HG03354 (cell line): ENCODE measurements at regions not wholly inside any gene's neighbourhood (a gene's known extent, or its start where the extent isn't known, plus 50 kb on each side); places are given as distances from the start of the nearest gene placed in this dataset.
A peak's percentile ranks its signal among the peaks of the same experiment; 100 is the strongest.

Source experiments
- ATAC-seq: cut with Tn5 transposase; IDR thresholded peaks from one replicate; pipeline ENCODE4 v1.9.1; 2021; ENCODE audit warnings: mild to moderate bottlenecking; ENCODE audit not compliant: unreplicated experiment, poor library complexity, severe bottlenecking

DNA sequence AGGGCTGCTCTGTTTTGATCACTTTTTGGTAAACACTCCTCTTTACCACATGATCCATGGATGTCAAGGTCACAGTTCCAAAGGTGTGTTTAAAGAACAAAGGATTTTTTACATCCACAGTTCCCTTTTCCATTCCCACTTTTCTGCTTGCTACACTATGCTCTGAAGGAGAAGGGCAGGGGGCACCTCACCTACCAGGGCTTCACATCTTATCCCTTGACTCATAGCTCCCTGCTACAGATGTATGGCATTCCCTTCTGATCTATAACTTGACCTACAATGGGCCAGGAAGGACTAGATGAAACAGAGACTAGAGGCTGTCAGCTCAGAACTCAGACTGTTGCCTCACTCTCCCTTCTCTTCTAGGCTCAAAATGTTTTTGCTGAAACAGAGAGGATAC lies 233.1 kb upstream of the RPS6KA3 start:
- ATAC-seq = peak; percentile 46

DNA sequence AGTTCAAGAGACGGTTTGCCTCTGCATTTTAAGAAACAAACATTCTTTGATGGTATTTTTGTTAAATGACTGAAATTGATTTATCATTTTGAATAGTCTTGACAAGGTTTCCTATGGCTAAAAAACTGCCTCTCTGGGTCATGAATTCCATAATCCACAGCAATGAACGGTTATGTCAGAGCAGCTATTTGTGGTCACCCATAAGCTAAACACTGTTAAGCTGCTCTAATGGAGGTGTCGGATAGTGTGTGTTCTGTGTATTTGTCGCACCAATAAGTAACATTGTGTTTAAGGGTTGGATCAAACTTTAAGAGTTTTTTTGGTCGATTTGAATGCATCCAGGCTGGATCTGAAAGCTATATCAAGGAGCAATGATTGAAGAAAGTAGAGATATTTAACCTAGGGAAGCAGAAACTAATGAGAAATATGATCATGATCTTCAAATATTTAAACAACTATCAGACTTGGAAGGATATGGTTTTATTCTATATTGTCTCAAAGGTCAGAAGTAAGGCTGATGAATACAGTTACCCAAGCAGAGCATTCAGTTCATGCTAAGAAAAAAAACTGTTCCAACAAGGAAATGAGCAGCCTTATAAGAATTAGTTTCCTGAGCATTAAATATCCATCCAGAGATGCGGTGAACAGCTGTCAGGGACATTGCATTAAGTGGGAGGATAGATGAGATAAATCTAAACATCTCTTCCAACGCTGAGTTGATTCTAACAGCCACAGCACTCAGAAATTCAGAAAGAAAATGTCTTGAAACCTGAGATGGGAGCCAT lies 232.3 kb upstream of the RPS6KA3 start:
- ATAC-seq = no peak

DNA sequence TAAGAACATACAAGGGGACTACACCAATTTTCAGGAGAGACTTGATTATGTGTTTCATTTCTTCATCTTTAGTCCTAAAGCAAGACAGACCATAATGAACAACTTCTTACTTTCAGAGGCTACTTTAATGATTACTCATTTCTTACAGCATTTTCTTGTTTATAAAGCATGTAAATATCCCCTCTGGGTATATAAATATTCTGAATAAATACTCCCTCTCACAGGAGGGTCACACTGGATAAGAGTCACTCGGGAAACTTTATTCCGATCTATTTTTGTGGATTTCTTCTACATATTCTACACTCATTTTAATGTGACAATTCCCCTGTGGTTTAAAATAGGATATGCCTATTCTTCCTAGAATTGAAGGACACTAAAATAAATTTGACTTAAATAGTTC lies 228.9 kb upstream of the RPS6KA3 start:
- ATAC-seq = no peak

DNA sequence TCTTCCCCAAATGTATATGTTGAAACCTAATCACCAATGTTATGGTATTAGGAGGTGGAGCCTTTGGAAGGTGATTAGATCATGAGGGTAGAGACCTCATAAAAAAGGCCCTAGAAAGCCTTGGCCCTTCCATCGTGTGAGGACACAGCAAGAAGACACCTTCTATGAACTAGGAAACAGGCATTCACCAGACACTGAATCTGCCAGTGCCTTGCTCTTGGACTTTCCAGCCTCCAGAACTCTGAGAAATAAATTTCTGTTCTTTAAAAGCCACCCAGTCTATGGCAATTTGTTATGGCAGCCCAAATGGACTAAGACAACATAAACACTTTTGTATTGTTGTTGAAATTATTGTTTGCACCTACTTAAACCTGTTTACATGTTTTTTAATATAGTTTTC lies 221.8 kb upstream of the RPS6KA3 start:
- ATAC-seq = no peak

GRCh38 chrX:20487227-20487626 lies 220.5 kb upstream of the RPS6KA3 start:
- ATAC-seq = no peak

GRCh38 chrX:20481632-20482031 lies 214.9 kb upstream of the RPS6KA3 start:
- ATAC-seq = no peak

DNA sequence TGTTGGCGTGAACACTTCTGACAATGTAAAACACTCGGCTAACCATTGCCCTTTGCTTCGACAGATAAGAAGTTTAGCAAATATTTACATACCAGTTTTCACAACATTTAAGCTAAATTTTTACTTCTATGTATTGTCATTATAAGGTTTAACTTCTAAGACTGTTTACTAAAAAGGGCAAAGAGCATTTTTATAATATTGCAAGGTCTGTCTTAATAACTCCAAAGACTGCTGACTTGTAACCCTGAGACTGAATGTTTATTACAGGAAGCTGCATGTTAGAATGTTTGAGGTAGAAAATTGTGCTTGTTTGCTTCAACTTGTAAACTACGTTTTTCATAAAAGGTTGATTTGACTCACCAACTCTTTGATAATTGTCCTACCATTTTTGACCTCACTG lies 213.2 kb upstream of the RPS6KA3 start:
- no peak for ATAC-seq

DNA sequence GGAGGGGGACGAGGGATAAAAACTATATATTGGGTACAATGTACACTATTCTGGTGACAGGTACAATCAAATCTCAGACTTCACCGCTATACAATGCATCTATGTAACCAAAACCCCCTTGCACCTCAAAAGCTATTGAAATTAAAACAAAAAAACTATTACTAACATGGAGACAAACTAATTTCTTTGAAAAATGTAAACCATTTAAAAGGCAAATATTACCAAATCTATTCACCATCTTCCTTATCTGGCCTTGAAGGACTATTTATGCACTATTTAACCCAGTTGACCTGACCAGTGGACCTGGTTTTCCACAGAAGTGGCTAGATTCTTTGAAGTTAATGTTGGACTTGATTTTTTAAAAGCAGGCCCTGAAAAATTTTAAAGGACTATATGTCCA lies 212.3 kb upstream of the RPS6KA3 start:
- ATAC-seq = no peak

DNA sequence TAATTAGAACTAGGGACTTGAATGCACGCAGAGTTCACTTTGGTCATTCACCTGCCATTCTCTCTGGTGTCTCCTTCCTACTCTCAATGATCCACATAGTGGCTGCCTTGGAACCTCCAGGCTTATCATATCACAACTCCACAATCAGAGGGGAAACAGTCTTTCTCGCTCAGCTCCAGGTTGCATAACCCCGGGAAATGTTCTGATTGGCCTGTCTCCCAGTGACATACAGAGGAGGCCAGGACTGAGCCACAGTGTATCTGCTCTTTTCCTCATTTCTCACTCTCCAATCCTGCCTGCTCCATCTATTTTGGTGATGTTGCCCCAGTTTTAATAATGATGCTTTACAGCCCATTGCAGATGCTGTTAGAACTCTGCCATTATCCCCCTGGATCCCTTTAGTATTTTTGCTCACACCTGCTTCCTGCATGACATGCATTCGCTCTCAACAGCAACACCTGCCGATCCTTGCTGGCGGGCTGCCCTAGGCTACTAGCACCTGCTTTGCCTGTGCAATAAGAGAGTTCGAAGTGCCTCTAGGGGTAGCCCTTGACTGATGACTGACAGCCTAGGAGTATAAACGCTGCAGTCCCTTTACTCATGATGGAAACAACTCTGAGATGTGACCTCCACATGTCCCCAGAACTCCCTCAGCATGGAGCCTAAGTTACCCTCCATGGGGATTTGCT lies 211.3 kb upstream of the RPS6KA3 start:
- ATAC-seq = no peak

DNA sequence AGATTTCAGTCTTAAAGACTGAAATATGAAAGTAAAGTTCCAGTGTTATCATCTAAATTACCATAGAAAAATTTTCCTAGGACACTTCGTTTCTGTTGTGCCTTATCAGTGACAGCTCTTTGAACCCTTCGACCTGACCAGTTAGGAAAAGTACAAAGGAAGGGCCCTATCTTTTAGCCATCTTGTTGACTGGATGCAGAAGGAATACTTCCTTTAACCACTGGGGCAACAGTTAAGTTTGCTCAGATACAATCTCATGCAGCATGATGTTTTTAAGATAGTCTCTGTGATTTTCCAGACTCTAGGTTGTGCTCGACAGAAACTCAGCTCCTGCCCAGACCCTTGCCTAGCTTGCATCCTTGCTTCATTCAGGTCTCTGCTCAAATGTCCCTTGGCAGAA lies 210.5 kb upstream of the RPS6KA3 start:
- ATAC-seq = no peak

DNA sequence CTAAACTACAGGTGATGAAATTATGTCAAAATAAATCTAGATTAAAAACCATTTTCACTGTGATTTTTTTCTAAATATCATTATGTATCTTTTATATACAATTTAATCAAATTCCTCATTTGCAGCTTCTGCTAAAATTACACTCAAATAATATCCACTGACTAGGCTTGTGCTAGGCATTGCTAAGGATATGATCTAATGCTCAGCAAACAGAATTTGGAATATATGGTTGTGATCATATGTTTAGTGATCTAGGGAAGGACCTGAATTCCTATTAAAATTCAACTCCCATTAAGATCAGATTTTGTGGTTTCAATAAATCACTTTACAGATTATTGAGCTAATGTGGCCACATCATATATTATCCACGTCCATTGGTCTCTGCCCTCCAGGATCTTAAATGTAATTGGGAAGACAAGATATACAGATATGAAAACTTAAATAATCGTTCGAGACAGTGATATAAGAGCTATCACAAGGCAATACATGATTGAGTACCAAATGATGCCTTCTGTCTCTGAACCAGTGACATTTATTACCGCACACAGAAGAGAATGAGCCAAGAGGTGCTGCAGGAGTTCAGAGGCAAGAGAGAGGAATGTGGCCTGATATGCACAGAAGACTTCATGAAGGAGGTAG lies 206.0 kb upstream of the RPS6KA3 start:
- no peak for ATAC-seq

DNA sequence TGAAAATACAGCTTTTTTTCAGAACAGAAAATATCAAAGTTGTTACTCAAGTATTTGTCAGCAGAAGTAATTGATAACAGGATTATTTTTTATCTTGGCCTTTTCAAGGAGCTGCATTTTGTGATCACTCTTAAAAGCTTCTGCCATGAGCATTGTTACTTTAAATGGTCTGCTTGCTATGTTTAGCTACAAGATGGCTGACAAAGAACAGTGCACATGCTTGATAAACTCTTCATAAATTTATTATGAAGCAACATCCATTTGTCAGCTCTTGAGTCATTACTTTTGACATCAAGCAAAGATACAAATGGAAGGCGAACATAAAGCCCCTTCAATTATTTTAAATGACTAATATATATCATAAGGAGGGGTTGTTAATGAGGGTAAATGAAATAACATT lies 205.4 kb upstream of the RPS6KA3 start:
- no peak for ATAC-seq

GRCh38 chrX:20471483-20471882 lies 204.8 kb upstream of the RPS6KA3 start:
- ATAC-seq = no peak

DNA sequence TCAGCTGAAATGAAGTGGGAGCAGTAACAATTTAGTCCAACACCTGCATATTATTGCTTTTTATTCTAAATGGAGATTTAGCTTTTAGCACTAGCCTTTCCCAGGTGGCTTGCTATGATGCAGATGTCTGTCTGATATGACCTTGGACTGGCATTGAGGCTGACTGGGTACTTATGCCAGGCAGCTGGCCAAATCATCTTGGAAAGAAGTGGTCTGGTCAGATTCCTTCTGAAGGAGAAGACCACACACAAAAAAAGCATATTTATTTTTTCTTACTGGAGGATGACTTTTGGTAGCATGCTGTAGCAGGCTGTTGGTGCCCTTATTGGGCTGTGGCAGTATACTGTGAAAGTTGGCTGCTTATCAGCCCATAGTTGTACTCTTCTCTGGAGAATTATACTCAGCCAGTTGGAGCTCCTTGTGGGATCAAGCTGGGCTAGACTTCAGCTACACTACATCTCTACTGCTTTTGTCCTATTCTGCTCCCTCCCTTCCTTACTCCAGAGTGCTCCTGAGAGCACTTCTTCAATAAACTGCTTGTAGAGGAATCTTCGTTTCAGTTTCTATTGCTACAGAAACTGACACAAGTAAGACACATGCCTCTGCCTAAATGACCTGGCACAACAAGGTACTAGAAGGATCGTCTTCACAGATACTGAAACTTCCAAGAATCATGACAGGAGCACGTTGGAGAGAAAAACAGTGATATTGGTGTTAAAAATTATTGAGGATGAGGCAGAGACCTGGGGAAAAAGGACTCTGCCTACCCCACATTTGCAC lies 196.8 kb upstream of the RPS6KA3 start:
- ATAC-seq = no peak

- no peak for ATAC-seq
Measured at GRCh38 chrX:20461576-20461975, 194.9 kb upstream of the RPS6KA3 start.

DNA sequence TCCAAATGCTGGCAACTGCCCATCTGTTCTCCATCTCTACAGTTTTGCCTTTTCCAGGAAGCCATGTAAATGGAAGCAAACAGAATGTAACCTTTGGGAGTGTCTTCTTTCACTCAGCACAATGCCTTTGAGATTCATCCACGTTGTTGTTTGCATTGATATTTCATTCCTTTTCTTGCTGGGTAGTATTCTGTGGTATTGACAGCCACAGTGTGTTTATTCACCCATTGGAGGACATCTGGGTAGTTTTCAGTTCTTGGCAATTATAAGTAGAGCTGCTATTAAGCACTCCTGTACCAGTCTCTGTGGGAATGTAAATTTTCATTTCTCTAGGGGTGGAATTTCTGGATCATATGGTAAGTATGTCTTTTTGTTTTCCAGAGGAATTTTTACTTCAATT lies 194.3 kb upstream of the RPS6KA3 start:
- ATAC-seq = no peak

DNA sequence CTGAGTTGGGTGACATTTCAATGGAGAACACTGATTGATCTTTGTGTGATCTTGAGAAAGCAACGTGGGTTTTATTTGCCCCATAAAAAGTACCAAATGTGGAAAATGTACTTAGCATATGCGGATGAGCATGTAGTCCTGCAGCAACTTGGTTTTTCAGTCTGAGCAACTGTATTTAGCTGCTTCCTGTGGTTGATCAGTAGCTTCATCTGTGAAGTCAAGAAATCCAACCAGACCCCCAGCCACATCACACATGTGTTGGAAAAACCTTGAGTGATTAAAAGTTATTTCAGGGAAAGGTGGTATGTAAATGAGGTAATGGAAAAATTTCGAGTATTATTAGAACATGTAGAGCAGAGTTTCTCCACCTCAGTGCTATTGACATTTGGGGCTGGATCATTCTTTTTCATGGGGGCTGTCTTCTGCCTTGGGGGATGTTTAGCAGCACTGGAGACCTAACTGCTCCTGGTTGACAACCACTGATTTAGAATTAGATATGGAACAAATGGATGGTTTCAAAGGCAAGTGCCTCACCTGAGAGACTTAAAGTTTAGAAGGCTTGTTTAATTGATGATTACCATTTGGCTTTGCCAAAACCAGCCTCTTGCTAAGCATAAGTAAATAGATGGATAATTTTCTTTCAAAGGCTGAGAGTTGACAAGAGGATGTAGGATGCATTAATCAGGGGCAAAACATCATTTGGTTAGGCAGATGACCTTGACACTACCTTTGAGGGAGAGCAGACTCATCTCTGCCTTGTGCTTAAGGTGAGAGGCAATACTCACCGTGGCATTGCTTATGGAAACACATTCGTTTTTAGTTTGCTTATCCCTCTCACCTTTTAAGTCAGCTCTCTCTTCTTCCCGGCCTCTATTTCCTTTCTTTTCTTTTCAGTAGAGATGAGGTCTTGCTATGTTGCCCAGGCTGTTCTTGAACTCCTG lies 193.0 kb upstream of the RPS6KA3 start:
- no peak for ATAC-seq

DNA sequence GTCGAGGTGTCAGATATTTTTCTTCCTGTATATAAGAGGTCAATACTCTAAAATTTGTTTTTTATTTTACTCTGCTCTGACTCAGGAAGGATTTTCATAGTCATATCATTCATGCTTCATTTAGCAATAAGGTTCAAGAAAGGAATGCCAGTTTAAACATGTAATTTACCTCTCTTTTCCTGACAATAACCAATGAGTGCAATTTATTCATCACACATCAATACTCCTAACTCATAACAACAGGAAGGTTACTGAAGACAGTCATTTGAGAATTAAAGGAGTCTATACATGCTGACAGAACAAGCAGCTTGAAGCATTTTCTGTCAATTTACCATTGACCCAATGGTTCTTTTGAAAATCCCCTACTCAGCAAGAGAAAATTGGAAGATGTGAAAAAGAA lies 190.3 kb upstream of the RPS6KA3 start:
- no peak for ATAC-seq

- no peak for ATAC-seq
Measured at GRCh38 chrX:20455001-20455400, 188.3 kb upstream of the RPS6KA3 start.
